ENCODE measurements at regions not wholly inside any gene's neighbourhood (a gene's known extent, or its start where the extent isn't known, plus 50 kb on each side); places are given as distances from the start of the nearest gene placed in this dataset.

DNA sequence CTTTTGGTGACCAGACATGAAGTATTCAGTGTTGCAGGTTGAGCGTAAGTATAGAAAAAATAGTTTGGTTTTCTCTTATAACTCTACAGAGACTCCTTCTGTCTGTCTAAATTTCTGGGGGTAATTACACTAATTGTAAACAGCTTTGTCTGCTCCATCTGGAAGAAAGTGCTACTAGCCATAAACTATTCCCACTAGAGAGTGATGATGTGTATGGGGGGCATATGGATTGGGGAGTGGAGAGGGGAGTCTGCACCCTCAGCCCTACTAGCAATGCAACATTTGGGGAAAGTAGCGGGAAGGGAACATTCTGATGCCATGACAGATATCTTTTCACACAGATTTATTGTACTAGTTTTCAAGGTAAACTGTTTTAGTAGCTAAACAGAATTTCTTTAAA is 549.7 kb downstream of the TRIML1 start:
- Mint-ChIP-seq H3K9me3 (no peaks in the 10 kb centered on the region), H3K36me3 (no peaks in the 10 kb centered on the region), H3K27me3 (ENCODE audit: low read depth) (no peaks in the 10 kb centered on the region), H3K27ac (no peak overlapping the region), H3K4me1 (no peaks in the 10 kb centered on the region), H3K4me3 (no peak overlapping the region)
- TF ChIP-seq, protein P1, sequence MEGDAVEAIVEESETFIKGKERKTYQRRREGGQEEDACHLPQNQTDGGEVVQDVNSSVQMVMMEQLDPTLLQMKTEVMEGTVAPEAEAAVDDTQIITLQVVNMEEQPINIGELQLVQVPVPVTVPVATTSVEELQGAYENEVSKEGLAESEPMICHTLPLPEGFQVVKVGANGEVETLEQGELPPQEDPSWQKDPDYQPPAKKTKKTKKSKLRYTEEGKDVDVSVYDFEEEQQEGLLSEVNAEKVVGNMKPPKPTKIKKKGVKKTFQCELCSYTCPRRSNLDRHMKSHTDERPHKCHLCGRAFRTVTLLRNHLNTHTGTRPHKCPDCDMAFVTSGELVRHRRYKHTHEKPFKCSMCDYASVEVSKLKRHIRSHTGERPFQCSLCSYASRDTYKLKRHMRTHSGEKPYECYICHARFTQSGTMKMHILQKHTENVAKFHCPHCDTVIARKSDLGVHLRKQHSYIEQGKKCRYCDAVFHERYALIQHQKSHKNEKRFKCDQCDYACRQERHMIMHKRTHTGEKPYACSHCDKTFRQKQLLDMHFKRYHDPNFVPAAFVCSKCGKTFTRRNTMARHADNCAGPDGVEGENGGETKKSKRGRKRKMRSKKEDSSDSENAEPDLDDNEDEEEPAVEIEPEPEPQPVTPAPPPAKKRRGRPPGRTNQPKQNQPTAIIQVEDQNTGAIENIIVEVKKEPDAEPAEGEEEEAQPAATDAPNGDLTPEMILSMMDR (IDR thresholded peaks at IDR 0.05; ENCODE audit: unreplicated experiment) = no peak
- DNase-seq (ENCODE audit: low spot score in 2 of 2, unreplicated experiment in 2 of 2) = no peak

- H3K9me3 Mint-ChIP-seq = no peaks in the 10 kb centered on the region
- TF ChIP-seq, protein P1 (IDR thresholded peaks at IDR 0.05; ENCODE audit: unreplicated experiment) = no peak
- no peaks in the 10 kb centered on the region for H3K36me3 Mint-ChIP-seq
- H3K27ac Mint-ChIP-seq = no peak overlapping the region
- no peaks in the 10 kb centered on the region for H3K4me1 Mint-ChIP-seq
- no peak for DNase-seq (ENCODE audit: low spot score in 2 of 2, unreplicated experiment in 2 of 2)
- no peaks in the 10 kb centered on the region for H3K27me3 Mint-ChIP-seq (ENCODE audit: low read depth)
- no peak overlapping the region for H3K4me3 Mint-ChIP-seq
Measured at GRCh38 chr4:188691811-188692210, 552.6 kb downstream of the TRIML1 start.

- H3K9me3 Mint-ChIP-seq = no peaks in the 10 kb centered on the region
- H3K4me3 Mint-ChIP-seq = no peak overlapping the region
- DNase-seq (ENCODE audit: low spot score in 2 of 2, unreplicated experiment in 2 of 2) = no peak
- H3K36me3 Mint-ChIP-seq = no peaks in the 10 kb centered on the region
- no peaks in the 10 kb centered on the region for H3K4me1 Mint-ChIP-seq
- H3K27ac Mint-ChIP-seq = no peak overlapping the region
- no peaks in the 10 kb centered on the region for H3K27me3 Mint-ChIP-seq (ENCODE audit: low read depth)
- TF ChIP-seq, protein P1 (IDR thresholded peaks at IDR 0.05; ENCODE audit: unreplicated experiment) = no peak
Measured at GRCh38 chr4:188695261-188695660, 556.0 kb downstream of the TRIML1 start.

DNA sequence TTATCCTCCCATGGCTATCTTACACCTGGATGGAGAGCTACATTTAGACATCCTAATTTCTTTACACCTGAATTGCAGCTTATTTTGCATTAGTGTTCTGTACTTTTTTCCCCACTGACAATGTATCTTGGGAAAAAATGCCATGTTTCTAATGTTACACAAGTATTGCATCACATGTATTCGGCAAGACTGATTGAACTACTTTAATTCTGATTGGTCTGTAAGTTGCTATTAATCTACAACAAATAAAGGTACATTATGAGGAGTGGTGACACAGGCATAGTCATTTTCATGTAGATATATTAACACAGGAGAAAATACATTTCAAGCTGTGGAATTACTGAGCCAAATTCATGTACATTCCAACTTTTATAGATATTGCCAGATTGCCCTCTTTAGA is 558.0 kb downstream of the TRIML1 start:
- H3K36me3 Mint-ChIP-seq = no peaks in the 10 kb centered on the region
- no peak overlapping the region for H3K4me3 Mint-ChIP-seq

GRCh38 chr4:188701952-188702351 is 562.7 kb downstream of the TRIML1 start:
- Mint-ChIP-seq H3K27me3 (ENCODE audit: low read depth) (no peaks in the 10 kb centered on the region), H3K4me1 (no peaks in the 10 kb centered on the region), H3K9me3 (no peaks in the 10 kb centered on the region), H3K27ac (no peak overlapping the region), H3K36me3 (no peaks in the 10 kb centered on the region), H3K4me3 (no peak overlapping the region)
- no peak for DNase-seq (ENCODE audit: low spot score in 2 of 2, unreplicated experiment in 2 of 2)
- TF ChIP-seq, protein P1 (IDR thresholded peaks at IDR 0.05; ENCODE audit: unreplicated experiment) = no peak

More for the DNA sequence above, 558.0 kb downstream of the TRIML1 start:
- H3K27ac Mint-ChIP-seq = no peak overlapping the region
- TF ChIP-seq, protein P1 (IDR thresholded peaks at IDR 0.05; ENCODE audit: unreplicated experiment) = no peak
- no peaks in the 10 kb centered on the region for H3K4me1 Mint-ChIP-seq
- H3K27me3 Mint-ChIP-seq (ENCODE audit: low read depth) = no peaks in the 10 kb centered on the region
- H3K9me3 Mint-ChIP-seq = no peaks in the 10 kb centered on the region
- DNase-seq (ENCODE audit: low spot score in 2 of 2, unreplicated experiment in 2 of 2) = no peak

DNA sequence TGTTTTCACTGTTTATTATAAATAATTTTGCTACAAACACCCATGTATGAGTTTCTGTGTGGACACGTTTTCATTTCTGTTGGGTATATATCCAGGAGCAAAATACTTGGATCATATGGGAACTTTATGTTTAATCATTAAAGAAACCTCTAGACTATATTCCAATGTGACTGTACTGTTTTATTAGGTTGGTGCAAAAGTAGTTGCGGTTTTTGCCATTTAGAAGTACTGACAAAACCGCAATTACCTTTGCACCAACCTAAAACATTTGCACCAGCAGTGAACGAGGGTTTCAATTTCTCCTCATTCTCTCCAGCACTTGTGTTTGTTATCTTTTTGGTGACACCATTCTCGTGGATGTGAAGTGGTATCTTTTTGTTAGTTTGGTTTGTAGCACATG is 565.0 kb downstream of the TRIML1 start:
- TF ChIP-seq, protein P1 (IDR thresholded peaks at IDR 0.05; ENCODE audit: unreplicated experiment) = no peak
- H3K36me3 Mint-ChIP-seq = no peaks in the 10 kb centered on the region
- H3K4me3 Mint-ChIP-seq = no peak overlapping the region
- no peaks in the 10 kb centered on the region for H3K4me1 Mint-ChIP-seq
- H3K27ac Mint-ChIP-seq = no peak overlapping the region
- no peaks in the 10 kb centered on the region for H3K27me3 Mint-ChIP-seq (ENCODE audit: low read depth)
- H3K9me3 Mint-ChIP-seq = no peaks in the 10 kb centered on the region
- DNase-seq (ENCODE audit: low spot score in 2 of 2, unreplicated experiment in 2 of 2) = no peak
